HepG2 (cell line): ENCODE measurements at regions not wholly inside any gene's neighbourhood (a gene's known extent, or its start where the extent isn't known, plus 50 kb on each side); places are given as distances from the start of the nearest gene placed in this dataset.

Source experiments
- ATAC-seq: fragments of 200-7000 bp; cut with Tn5 transposase; 3 replicates; pipeline ENCODE4 v1.9.1; 2020; ENCODE audit warnings: mild to moderate bottlenecking, moderate library complexity
- BruUV-seq: library from RNA; stranded (reverse); fragments of 400-500 nt; replicated peaks from 2 replicates; lab custom pipeline; 2021; lab: Mats Ljungman, UMichigan
- CTCF ChIA-PET: fragments of 300-600 bp; formaldehyde crosslinking; extraction: SDS; loops from one replicate; lab custom pipeline; 2021; ENCODE audit warnings: low total read pairs, inconsistent platforms, low intra/inter-chr PET ratio; lab: Yijun Ruan, JAX
- POLR2A ChIA-PET: fragments of 350-600 bp; sonication (Branson Sonifier 250); formaldehyde crosslinking; loops from one replicate; lab custom pipeline; 2020; ENCODE audit warnings: antibody characterized with exemption, inconsistent platforms; lab: Yijun Ruan, JAX
- DNase-seq: peaks from one replicate; pipeline ENCODE4 v3.0.0-alpha.2; 2015; ENCODE audit warnings: low spot score
- FAIRE-seq: peaks from 3 replicates; lab custom pipeline; 2011; peaks lifted over from hg19 to GRCh38; lab: Jason Lieb, UNC
- H2AFZ ChIP-seq: one replicate; pipeline ENCODE4 v1.6.1; 2011; ENCODE audit warnings: low read length, inconsistent platforms
- H3K27ac ChIP-seq: fragments of 300-600 bp; 3 replicates; pipeline ENCODE4 v1.8.0; 2011; ENCODE audit warnings: mixed run types, mild to moderate bottlenecking, mixed read lengths, low read length, inconsistent platforms; ENCODE audit not compliant: insufficient read depth; ENCODE audit errors: extremely low read length
- H3K27me3 ChIP-seq, 2 experiments: fragments of 200-600 bp in 1 of 2; 2 replicates in 1 of 2; 3 replicates in 1 of 2; pipeline versions ENCODE4 v1.6.0 to v1.8.0; 2011; ENCODE audit warnings: low read length in 2 of 2, mild to moderate bottlenecking in 2 of 2, moderate library complexity in 2 of 2, inconsistent platforms in 1 of 2; ENCODE audit not compliant: insufficient read depth in 2 of 2, control insufficient read depth in 1 of 2
- H3K36me3 ChIP-seq, 2 experiments: fragments of 200-600 bp in 1 of 2; replicated peaks in 1 of 2; 2 replicates in 1 of 2; 3 replicates in 1 of 2; pipeline versions ENCODE4 v1.5.1 to v1.8.0; 2011; ENCODE audit warnings: low read length in 2 of 2, inconsistent platforms in 1 of 2; ENCODE audit not compliant: insufficient read depth in 2 of 2, control insufficient read depth in 1 of 2
- H3K4me1 ChIP-seq: 2 replicates; pipeline ENCODE4 v1.5.1; 2012; ENCODE audit warnings: low read length, inconsistent platforms; ENCODE audit not compliant: insufficient read depth
- H3K4me2 ChIP-seq: 2 replicates; pipeline ENCODE4 v1.6.0; 2011; ENCODE audit warnings: low read depth, low read length, inconsistent platforms
- H3K4me3 ChIP-seq, 3 experiments: fragments of 200-600 bp in 1 of 3; sonication (generic), shearing (Covaris generic) in 1 of 3; replicated peaks in 1 of 3; 2 replicates each; pipeline ENCODE4 v1.5.1; 2011 to 2016; ENCODE audit warnings: low read length in 3 of 3, inconsistent platforms in 2 of 3, low read depth in 2 of 3, mild to moderate bottlenecking in 2 of 3, control low read depth in 1 of 3, mixed read lengths in 1 of 3; ENCODE audit not compliant: insufficient read depth in 1 of 3
- H3K79me2 ChIP-seq: one replicate; pipeline ENCODE4 v1.6.1; 2011; ENCODE audit warnings: low read length, inconsistent platforms; ENCODE audit not compliant: insufficient read depth
- H3K9ac ChIP-seq: 2 replicates; pipeline ENCODE4 v1.6.0; 2011; ENCODE audit warnings: mild to moderate bottlenecking, low read depth, low read length, inconsistent platforms; ENCODE audit not compliant: insufficient read depth
- H3K9me3 ChIP-seq: 2 replicates; pipeline ENCODE4 v1.5.1; 2012; ENCODE audit warnings: mild to moderate bottlenecking, low read length
- H4K20me1 ChIP-seq: 2 replicates; pipeline ENCODE4 v1.6.0; 2011; ENCODE audit warnings: inconsistent platforms, mild to moderate bottlenecking, low read length, moderate library complexity; ENCODE audit not compliant: insufficient read depth
- ATF7-NPFF ChIP-seq: sonication (generic); formaldehyde crosslinking; IDR thresholded peaks from 2 replicates; pipeline ENCODE4 v1.8.1; 2023; ENCODE audit warnings: mild to moderate bottlenecking, low read depth, missing genetic modification reagents, moderate library complexity
- CHCHD3 ChIP-seq: sonication (generic); formaldehyde crosslinking; IDR thresholded peaks from 2 replicates; pipeline ENCODE4 v1.8.0; 2022; ENCODE audit warnings: mild to moderate bottlenecking, missing genetic modification reagents, moderate library complexity
- EEA1 ChIP-seq: sonication (generic); formaldehyde crosslinking; IDR thresholded peaks from 2 replicates; pipeline ENCODE4 v1.5.1; 2020; ENCODE audit warnings: mild to moderate bottlenecking, missing genetic modification reagents, borderline replicate concordance
- ELF1 ChIP-seq: sonication (generic); formaldehyde crosslinking; IDR thresholded peaks from 2 replicates; pipeline ENCODE4 v1.4.0; 2020; ENCODE audit warnings: missing genetic modification reagents
- MEF2D ChIP-seq: sonication (generic); formaldehyde crosslinking; IDR thresholded peaks from 2 replicates; pipeline ENCODE4 v1.5.1; 2020; ENCODE audit warnings: mild to moderate bottlenecking, missing genetic modification reagents
- MIER3 ChIP-seq: IDR thresholded peaks from 2 replicates; pipeline ENCODE4 v1.6.1; 2016; ENCODE audit warnings: missing compliant biosample characterization, borderline replicate concordance
- MTF2 ChIP-seq: sonication (generic); formaldehyde crosslinking; IDR thresholded peaks from 2 replicates; pipeline ENCODE4 v1.5.0; 2020; ENCODE audit warnings: missing genetic modification reagents, borderline replicate concordance
- SP1 ChIP-seq, 2 experiments: fragments of 450-650 bp in 1 of 2; sonication (generic) in 1 of 2; formaldehyde crosslinking in 1 of 2; IDR thresholded peaks; 2 replicates each; pipeline versions ENCODE4 v1.4.0 to v1.6.1; 2016 to 2020; ENCODE audit warnings: missing genetic modification reagents in 1 of 2
- ZNF264 ChIP-seq: sonication (generic); formaldehyde crosslinking; IDR thresholded peaks from 2 replicates; pipeline ENCODE4 v1.4.0; 2020; ENCODE audit warnings: missing genetic modification reagents
- ZNF713 ChIP-seq: sonication (generic); formaldehyde crosslinking; IDR thresholded peaks from 2 replicates; pipeline ENCODE4 v1.4.0; 2020; ENCODE audit warnings: mild to moderate bottlenecking, missing genetic modification reagents
- ZNF776 ChIP-seq: sonication (generic); formaldehyde crosslinking; IDR thresholded peaks from 2 replicates; pipeline ENCODE4 v1.4.0; 2020; ENCODE audit warnings: mild to moderate bottlenecking, missing genetic modification reagents
- WGBS: methylation state at CpG from one replicate; pipeline ENCODE4 v1.1.6; 2017; ENCODE audit warnings: low lambda C conversion rate; 5-methylcytosine and 5-hydroxymethylcytosine counted together
- in situ Hi-C: cut with HindIII; loops from 2 replicates; pipeline ENCODE4 v1.10.0; 2017; ENCODE audit warnings: low pct_unique_long_range_greater_than_20kb; ENCODE audit not compliant: extremely low pct_ligation_motif_present
- intact Hi-C: fragments of 100-400 bp; cut with micrococcal nuclease; formaldehyde crosslinking; loops from one replicate; pipeline ENCODE4 v1.10.0; 2022; ENCODE audit not compliant: unreplicated experiment
- TF ChIP-seq, protein P1 (sequence below): sonication (generic); formaldehyde crosslinking; IDR thresholded peaks from 2 replicates; pipeline ENCODE4 v1.8.1; 2023; ENCODE audit warnings: mild to moderate bottlenecking, missing genetic modification reagents
- TF ChIP-seq, protein P2 (sequence below): sonication (generic); formaldehyde crosslinking; IDR thresholded peaks from 2 replicates; pipeline ENCODE4 v1.4.0; 2020; ENCODE audit warnings: missing genetic modification reagents
- TF ChIP-seq, protein P3 (sequence below): sonication (generic); formaldehyde crosslinking; IDR thresholded peaks from 2 replicates; pipeline ENCODE4 v1.5.0; 2020; ENCODE audit warnings: missing genetic modification reagents, mild to moderate bottlenecking, borderline replicate concordance
- TF ChIP-seq, protein P4 (sequence below): IDR thresholded peaks from 2 replicates; pipeline ENCODE4 v1.6.1; 2016; ENCODE audit warnings: missing compliant biosample characterization, missing genetic modification reagents, borderline replicate concordance

DNA sequence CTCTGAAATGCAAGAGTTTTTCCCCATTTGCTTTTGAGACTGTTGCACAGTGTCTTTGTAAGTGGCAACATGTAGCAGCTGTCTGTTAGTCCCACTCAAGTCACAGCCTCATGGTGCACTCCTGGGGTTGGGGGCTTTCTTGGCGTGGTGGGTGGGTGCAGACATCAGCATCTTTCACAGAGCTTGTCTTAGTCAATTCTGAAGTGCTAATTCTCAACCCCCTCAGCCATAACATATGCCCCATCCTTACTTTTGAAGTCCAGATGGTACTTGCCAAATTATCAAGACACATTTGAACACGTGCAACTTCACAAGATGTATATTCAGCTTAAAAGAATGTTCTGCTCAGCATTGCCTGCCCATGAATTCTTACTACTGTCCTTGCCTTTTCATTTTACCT, 87.1 kb downstream of the VCAM1 start:
- no TSS peak for BruUV-seq
- WGBS, result 7% methylated on average over 2 of the region's 2 CpGs

More for the DNA sequence above, 87.1 kb downstream of the VCAM1 start:
- intact Hi-C loops, result no loop called here
- Histone ChIP-seq H3K9ac (no peak overlapping the region), H3K36me3 (no peaks in the 10 kb centered on the region), H3K79me2 (no peaks in the 10 kb centered on the region), H3K9me3 (no peaks in the 10 kb centered on the region), H3K27me3 (no peaks in the 10 kb centered on the region), H4K20me1 (no peaks in the 10 kb centered on the region), H2AFZ (no peak overlapping the region), H3K4me1 (peaks cover 9% of the 10 kb centered on the region; the same call in 1 of the 2 replicates), H3K27ac (no peak overlapping the region), H3K4me3 (no peak overlapping the region), H3K4me2 (no peak overlapping the region)
- DNase-seq (no peak), FAIRE-seq (no peak), ATAC-seq (no peak)
- no peak for TF ChIP-seq MIER3 (CRISPR knock-in tag)
- TF ChIP-seq, protein P1, sequence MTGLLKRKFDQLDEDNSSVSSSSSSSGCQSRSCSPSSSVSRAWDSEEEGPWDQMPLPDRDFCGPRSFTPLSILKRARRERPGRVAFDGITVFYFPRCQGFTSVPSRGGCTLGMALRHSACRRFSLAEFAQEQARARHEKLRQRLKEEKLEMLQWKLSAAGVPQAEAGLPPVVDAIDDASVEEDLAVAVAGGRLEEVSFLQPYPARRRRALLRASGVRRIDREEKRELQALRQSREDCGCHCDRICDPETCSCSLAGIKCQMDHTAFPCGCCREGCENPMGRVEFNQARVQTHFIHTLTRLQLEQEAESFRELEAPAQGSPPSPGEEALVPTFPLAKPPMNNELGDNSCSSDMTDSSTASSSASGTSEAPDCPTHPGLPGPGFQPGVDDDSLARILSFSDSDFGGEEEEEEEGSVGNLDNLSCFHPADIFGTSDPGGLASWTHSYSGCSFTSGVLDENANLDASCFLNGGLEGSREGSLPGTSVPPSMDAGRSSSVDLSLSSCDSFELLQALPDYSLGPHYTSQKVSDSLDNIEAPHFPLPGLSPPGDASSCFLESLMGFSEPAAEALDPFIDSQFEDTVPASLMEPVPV (CRISPR knock-in tag), result no peak
- TF ChIP-seq ZNF264 (CRISPR knock-in tag), result no peak
- TF ChIP-seq, protein P2, sequence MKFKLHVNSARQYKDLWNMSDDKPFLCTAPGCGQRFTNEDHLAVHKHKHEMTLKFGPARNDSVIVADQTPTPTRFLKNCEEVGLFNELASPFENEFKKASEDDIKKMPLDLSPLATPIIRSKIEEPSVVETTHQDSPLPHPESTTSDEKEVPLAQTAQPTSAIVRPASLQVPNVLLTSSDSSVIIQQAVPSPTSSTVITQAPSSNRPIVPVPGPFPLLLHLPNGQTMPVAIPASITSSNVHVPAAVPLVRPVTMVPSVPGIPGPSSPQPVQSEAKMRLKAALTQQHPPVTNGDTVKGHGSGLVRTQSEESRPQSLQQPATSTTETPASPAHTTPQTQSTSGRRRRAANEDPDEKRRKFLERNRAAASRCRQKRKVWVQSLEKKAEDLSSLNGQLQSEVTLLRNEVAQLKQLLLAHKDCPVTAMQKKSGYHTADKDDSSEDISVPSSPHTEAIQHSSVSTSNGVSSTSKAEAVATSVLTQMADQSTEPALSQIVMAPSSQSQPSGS (CRISPR knock-in tag), result no peak
- no peak for TF ChIP-seq MEF2D
- TF ChIP-seq, protein P3, sequence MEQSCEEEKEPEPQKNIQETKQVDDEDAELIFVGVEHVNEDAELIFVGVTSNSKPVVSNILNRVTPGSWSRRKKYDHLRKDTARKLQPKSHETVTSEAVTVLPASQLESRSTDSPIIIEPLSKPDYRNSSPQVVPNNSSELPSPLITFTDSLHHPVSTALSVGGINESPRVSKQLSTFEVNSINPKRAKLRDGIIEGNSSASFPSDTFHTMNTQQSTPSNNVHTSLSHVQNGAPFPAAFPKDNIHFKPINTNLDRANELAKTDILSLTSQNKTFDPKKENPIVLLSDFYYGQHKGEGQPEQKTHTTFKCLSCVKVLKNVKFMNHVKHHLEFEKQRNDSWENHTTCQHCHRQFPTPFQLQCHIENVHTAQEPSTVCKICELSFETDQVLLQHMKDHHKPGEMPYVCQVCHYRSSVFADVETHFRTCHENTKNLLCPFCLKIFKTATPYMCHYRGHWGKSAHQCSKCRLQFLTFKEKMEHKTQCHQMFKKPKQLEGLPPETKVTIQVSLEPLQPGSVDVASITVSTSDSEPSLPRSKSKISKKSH (CRISPR knock-in tag), result no peak
- TF ChIP-seq ZNF713, result no peak
- TF ChIP-seq, protein P4, sequence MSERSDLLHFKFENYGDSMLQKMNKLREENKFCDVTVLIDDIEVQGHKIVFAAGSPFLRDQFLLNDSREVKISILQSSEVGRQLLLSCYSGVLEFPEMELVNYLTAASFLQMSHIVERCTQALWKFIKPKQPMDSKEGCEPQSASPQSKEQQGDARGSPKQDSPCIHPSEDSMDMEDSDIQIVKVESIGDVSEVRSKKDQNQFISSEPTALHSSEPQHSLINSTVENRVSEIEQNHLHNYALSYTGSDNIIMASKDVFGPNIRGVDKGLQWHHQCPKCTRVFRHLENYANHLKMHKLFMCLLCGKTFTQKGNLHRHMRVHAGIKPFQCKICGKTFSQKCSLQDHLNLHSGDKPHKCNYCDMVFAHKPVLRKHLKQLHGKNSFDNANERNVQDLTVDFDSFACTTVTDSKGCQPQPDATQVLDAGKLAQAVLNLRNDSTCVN (CRISPR knock-in tag), result no peak
- no peak for TF ChIP-seq ELF1 (CRISPR knock-in tag)
- no peak for TF ChIP-seq ATF7-NPFF (CRISPR knock-in tag)
- TF ChIP-seq SP1 (IDR thresholded peaks at IDR 0.05), result no peak
- TF ChIP-seq SP1 (CRISPR knock-in tag; IDR thresholded peaks at IDR 0.05), result no peak
- no peak for TF ChIP-seq MTF2
- TF ChIP-seq ZNF776 (CRISPR knock-in tag), result no peak
- TF ChIP-seq CHCHD3, result no peak
- TF ChIP-seq EEA1 (CRISPR knock-in tag), result no peak
- CTCF ChIA-PET, result no interaction called here
- in situ Hi-C loops, result no loop called here
- POLR2A ChIA-PET, result no interaction called here
